ENCODE measurements at regions not wholly inside any gene's neighbourhood (a gene's known extent, or its start where the extent isn't known, plus 50 kb on each side); places are given as distances from the start of the nearest gene placed in this dataset.

DNA sequence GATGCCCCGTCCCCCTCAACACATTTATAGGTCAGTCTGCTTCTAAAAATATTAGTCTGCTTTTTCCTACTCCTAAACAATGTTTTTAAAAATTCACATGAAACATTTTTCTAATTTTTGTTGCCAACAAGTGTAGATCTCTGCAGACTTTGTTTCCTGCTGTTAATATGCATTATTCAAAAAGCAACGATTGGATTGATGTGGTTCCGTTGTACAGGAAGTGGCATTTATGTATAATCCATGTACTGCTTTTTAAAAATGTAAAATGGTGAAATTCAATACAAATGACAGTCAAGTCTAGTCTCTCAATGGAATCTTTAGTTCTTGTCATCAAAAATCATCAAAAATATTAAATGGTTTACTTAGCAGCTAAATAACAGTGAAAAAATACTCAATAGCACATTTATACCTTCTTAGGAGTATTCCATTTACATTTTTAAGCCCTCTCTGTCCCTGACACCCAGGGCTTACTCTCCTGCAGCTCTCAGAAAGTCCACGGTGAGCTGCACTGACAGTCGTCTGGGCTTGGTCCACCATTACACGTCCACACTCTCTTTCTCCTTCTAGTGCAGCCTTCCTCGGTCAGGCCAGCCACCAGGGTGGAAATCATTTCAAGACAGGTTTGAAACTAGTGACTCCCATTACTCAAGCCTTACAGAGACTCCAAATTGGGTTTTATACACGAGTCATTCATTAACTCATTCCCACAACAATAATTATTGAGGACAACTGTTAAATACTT is 211.5 kb downstream of the TMEM200A start:
- no peak overlapping the region for H3K4me2 ChIP-seq (ENCODE audit: low read length, poor library complexity, severe bottlenecking)
- H3K14ac ChIP-seq (ENCODE audit: low read length in 2 of 2) = no peak overlapping the region
- no peak overlapping the region for H3K18ac ChIP-seq (ENCODE audit: low read depth in 1 of 2, low read length in 2 of 2)
- no peak overlapping the region for H3K23ac ChIP-seq (ENCODE audit: low read length in 2 of 2)
- H3K36me3 ChIP-seq (ENCODE audit: control insufficient read depth in 1 of 2, insufficient read depth in 2 of 2, low read depth in 1 of 2, low read length in 2 of 2) = no peaks in the 10 kb centered on the region
- 94% methylated on average over 6 of the region's 8 CpGs for WGBS
- H2BK5ac ChIP-seq (ENCODE audit: low read depth, low read length, poor library complexity, severe bottlenecking) = no peak overlapping the region
- H3K9me3 ChIP-seq (ENCODE audit: control insufficient read depth, low read length) = peaks cover 4% of the 10 kb centered on the region
- no peaks in the 10 kb centered on the region for H3K79me1 ChIP-seq (replicated peaks; ENCODE audit: low read length, poor library complexity, severe bottlenecking)
- no peak overlapping the region for H3K27ac ChIP-seq (ENCODE audit: low read length, poor library complexity, severe bottlenecking)
- H2BK15ac ChIP-seq (ENCODE audit: low read depth, poor library complexity, severe bottlenecking) = no peak overlapping the region
- peaks cover 2% of the 10 kb centered on the region for H3K4me1 ChIP-seq (ENCODE audit: control insufficient read depth, insufficient read depth, low read depth, low read length)
- no peak overlapping the region for H2BK12ac ChIP-seq (ENCODE audit: low read length in 2 of 2)
- H4K91ac ChIP-seq (ENCODE audit: low read length) = no peak overlapping the region
- no peak overlapping the region for H2AK5ac ChIP-seq (ENCODE audit: low read length, severe bottlenecking)
- no peak for DNase-seq
- H3K27me3 ChIP-seq (ENCODE audit: control insufficient read depth in 1 of 2, insufficient read depth in 1 of 2, low read length in 2 of 2) = no peaks in the 10 kb centered on the region
- H3K4me3 ChIP-seq (ENCODE audit: insufficient read depth in 1 of 2, low read depth in 1 of 2, low read length in 2 of 2) = no peak overlapping the region
- H2BK120ac ChIP-seq (ENCODE audit: low read depth, low read length) = no peak overlapping the region
- H2AFZ ChIP-seq (ENCODE audit: low read depth, low read length) = no peak overlapping the region
- no peak overlapping the region for H3K4ac ChIP-seq (ENCODE audit: low read depth in 1 of 2, low read length in 2 of 2)
- no peak overlapping the region for H4K8ac ChIP-seq (ENCODE audit: low read length)
- H3K9ac ChIP-seq (ENCODE audit: low read length) = no peak overlapping the region

DNA sequence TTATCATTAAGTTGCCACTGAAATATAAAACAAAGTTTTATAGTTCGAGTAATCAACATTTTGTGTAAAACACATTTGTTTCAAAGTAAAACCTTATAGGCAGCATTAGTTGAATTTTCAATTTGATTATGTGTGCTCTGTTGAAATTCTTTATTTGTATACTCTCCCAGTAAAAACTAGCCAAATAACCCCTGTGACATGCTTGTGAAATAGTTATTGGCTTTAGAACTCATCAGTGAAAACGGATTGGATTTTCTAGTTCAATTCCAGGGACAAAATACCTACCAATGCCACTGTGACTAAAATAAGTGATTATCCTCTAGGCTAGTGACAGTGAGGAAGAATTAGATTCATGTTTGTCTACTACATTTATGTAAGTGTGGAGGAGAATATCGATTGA is 212.9 kb downstream of the TMEM200A start:
- Histone ChIP-seq H2BK5ac (ENCODE audit: low read depth, low read length, poor library complexity, severe bottlenecking) (no peak overlapping the region), H3K23ac (ENCODE audit: low read length in 2 of 2) (no peak overlapping the region), H4K91ac (ENCODE audit: low read length) (no peak overlapping the region), H2BK120ac (ENCODE audit: low read depth, low read length) (no peak overlapping the region), H3K18ac (ENCODE audit: low read depth in 1 of 2, low read length in 2 of 2) (no peak overlapping the region), H2AK5ac (ENCODE audit: low read length, severe bottlenecking) (no peak overlapping the region), H3K27ac (ENCODE audit: low read length, poor library complexity, severe bottlenecking) (no peak overlapping the region), H3K4me3 (ENCODE audit: insufficient read depth in 1 of 2, low read depth in 1 of 2, low read length in 2 of 2) (no peak overlapping the region), H4K8ac (ENCODE audit: low read length) (no peak overlapping the region), H2BK15ac (ENCODE audit: low read depth, poor library complexity, severe bottlenecking) (no peak overlapping the region), H3K27me3 (ENCODE audit: control insufficient read depth in 1 of 2, insufficient read depth in 1 of 2, low read length in 2 of 2) (no peaks in the 10 kb centered on the region), H3K4me2 (ENCODE audit: low read length, poor library complexity, severe bottlenecking) (no peak overlapping the region), H3K14ac (ENCODE audit: low read length in 2 of 2) (no peak overlapping the region), H3K9me3 (ENCODE audit: control insufficient read depth, low read length) (peaks cover 4% of the 10 kb centered on the region), H3K9ac (ENCODE audit: low read length) (no peak overlapping the region), H3K79me1 (replicated peaks; ENCODE audit: low read length, poor library complexity, severe bottlenecking) (no peaks in the 10 kb centered on the region), H2AFZ (ENCODE audit: low read depth, low read length) (no peak overlapping the region), H3K4ac (ENCODE audit: low read depth in 1 of 2, low read length in 2 of 2) (no peak overlapping the region), H3K4me1 (ENCODE audit: control insufficient read depth, insufficient read depth, low read depth, low read length) (peaks cover 2% of the 10 kb centered on the region), H2BK12ac (ENCODE audit: low read length in 2 of 2) (no peak overlapping the region), H3K36me3 (ENCODE audit: control insufficient read depth in 1 of 2, insufficient read depth in 2 of 2, low read depth in 1 of 2, low read length in 2 of 2) (no peaks in the 10 kb centered on the region)
- WGBS = no CpG with 5 or more reads among the region's 3 CpGs
- no peak for DNase-seq

DNA sequence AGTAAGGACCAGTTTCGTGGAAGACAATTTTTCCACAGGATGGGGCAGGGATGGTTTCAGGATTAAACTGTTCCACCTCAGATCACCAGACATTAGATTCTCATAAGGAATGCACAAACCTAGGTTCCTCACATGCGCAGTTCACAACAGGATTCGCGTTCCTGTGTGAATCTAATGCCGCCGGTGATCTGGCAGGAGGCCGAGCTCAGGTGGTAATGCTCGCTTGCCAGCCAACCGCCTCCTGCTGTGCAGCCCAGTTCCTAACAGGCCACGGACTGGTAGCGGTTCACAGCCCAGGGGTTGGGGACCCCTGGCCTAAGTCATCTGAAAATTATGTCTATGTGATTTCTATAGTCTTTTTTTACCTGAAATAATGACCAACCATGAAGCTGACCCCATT is 217.5 kb downstream of the TMEM200A start:
- H3K4me1 ChIP-seq (ENCODE audit: control insufficient read depth, insufficient read depth, low read depth, low read length) = no peaks in the 10 kb centered on the region
- H4K91ac ChIP-seq (ENCODE audit: low read length) = no peak overlapping the region

DNA sequence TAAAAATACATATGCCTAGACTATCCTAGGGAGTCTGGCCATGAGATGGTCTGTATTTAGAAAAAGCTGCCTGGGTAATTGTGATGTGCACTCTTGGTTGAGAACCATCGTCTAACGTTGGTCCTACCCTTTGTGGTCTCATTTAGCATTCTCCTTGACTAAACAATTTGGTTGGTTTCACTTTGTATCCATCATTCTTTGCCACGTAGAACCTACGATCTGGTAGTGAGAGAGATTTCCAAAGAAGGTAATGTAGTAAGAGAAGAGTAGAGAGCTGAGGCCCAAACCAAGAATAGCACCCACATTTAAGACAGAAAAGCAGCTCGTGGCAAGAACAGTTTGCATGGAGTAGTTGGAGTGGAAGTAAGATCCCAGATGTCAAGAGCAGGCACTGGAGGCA is 219.8 kb downstream of the TMEM200A start:
- Histone ChIP-seq H2BK12ac (ENCODE audit: low read length in 2 of 2) (no peak overlapping the region), H3K18ac (ENCODE audit: low read depth in 1 of 2, low read length in 2 of 2) (no peak overlapping the region), H3K36me3 (ENCODE audit: control insufficient read depth in 1 of 2, insufficient read depth in 2 of 2, low read depth in 1 of 2, low read length in 2 of 2) (no peaks in the 10 kb centered on the region), H3K79me1 (replicated peaks; ENCODE audit: low read length, poor library complexity, severe bottlenecking) (no peaks in the 10 kb centered on the region), H2AK5ac (ENCODE audit: low read length, severe bottlenecking) (no peak overlapping the region), H2AFZ (ENCODE audit: low read depth, low read length) (no peak overlapping the region), H2BK120ac (ENCODE audit: low read depth, low read length) (no peak overlapping the region), H2BK15ac (ENCODE audit: low read depth, poor library complexity, severe bottlenecking) (no peak overlapping the region), H4K91ac (ENCODE audit: low read length) (no peak overlapping the region), H4K8ac (ENCODE audit: low read length) (no peak overlapping the region), H3K27ac (ENCODE audit: low read length, poor library complexity, severe bottlenecking) (no peak overlapping the region), H3K4me1 (ENCODE audit: control insufficient read depth, insufficient read depth, low read depth, low read length) (no peaks in the 10 kb centered on the region), H2BK5ac (ENCODE audit: low read depth, low read length, poor library complexity, severe bottlenecking) (no peak overlapping the region), H3K14ac (ENCODE audit: low read length in 2 of 2) (no peak overlapping the region), H3K4me3 (ENCODE audit: insufficient read depth in 1 of 2, low read depth in 1 of 2, low read length in 2 of 2) (no peak overlapping the region), H3K23ac (ENCODE audit: low read length in 2 of 2) (no peak overlapping the region), H3K4me2 (ENCODE audit: low read length, poor library complexity, severe bottlenecking) (no peak overlapping the region), H3K9ac (ENCODE audit: low read length) (no peak overlapping the region), H3K27me3 (ENCODE audit: control insufficient read depth in 1 of 2, insufficient read depth in 1 of 2, low read length in 2 of 2) (no peaks in the 10 kb centered on the region), H3K4ac (ENCODE audit: low read depth in 1 of 2, low read length in 2 of 2) (no peak overlapping the region), H3K9me3 (ENCODE audit: control insufficient read depth, low read length) (no peaks in the 10 kb centered on the region)
- 100% methylated on average over 4 of the region's 5 CpGs for WGBS
- no peak for DNase-seq

More for the DNA sequence above, 217.5 kb downstream of the TMEM200A start:
- Histone ChIP-seq H4K8ac (ENCODE audit: low read length) (no peak overlapping the region), H3K23ac (ENCODE audit: low read length in 2 of 2) (no peak overlapping the region), H2BK15ac (ENCODE audit: low read depth, poor library complexity, severe bottlenecking) (no peak overlapping the region), H3K79me1 (replicated peaks; ENCODE audit: low read length, poor library complexity, severe bottlenecking) (no peaks in the 10 kb centered on the region), H3K18ac (ENCODE audit: low read depth in 1 of 2, low read length in 2 of 2) (no peak overlapping the region), H3K4ac (ENCODE audit: low read depth in 1 of 2, low read length in 2 of 2) (no peak overlapping the region), H3K14ac (ENCODE audit: low read length in 2 of 2) (no peak overlapping the region), H2AK5ac (ENCODE audit: low read length, severe bottlenecking) (no peak overlapping the region), H2BK120ac (ENCODE audit: low read depth, low read length) (no peak overlapping the region), H3K4me2 (ENCODE audit: low read length, poor library complexity, severe bottlenecking) (no peak overlapping the region), H2BK5ac (ENCODE audit: low read depth, low read length, poor library complexity, severe bottlenecking) (no peak overlapping the region), H3K9ac (ENCODE audit: low read length) (no peak overlapping the region), H3K4me3 (ENCODE audit: insufficient read depth in 1 of 2, low read depth in 1 of 2, low read length in 2 of 2) (no peak overlapping the region), H3K27ac (ENCODE audit: low read length, poor library complexity, severe bottlenecking) (no peak overlapping the region), H2BK12ac (ENCODE audit: low read length in 2 of 2) (no peak overlapping the region), H3K27me3 (ENCODE audit: control insufficient read depth in 1 of 2, insufficient read depth in 1 of 2, low read length in 2 of 2) (no peaks in the 10 kb centered on the region), H3K36me3 (ENCODE audit: control insufficient read depth in 1 of 2, insufficient read depth in 2 of 2, low read depth in 1 of 2, low read length in 2 of 2) (no peaks in the 10 kb centered on the region), H2AFZ (ENCODE audit: low read depth, low read length) (no peak overlapping the region), H3K9me3 (ENCODE audit: control insufficient read depth, low read length) (no peaks in the 10 kb centered on the region)
- DNase-seq = no peak
- 94% methylated on average over 9 of the region's 11 CpGs for WGBS
